GM18519 (cell line): ENCODE measurements at regions not wholly inside any gene's neighbourhood (a gene's known extent, or its start where the extent isn't known, plus 50 kb on each side); places are given as distances from the start of the nearest gene placed in this dataset.

ENCODE experiments used
- ATAC-seq: cut with Tn5 transposase; IDR thresholded peaks from one replicate; pipeline ENCODE4 v1.9.1; 2021; ENCODE audit warnings: mild to moderate bottlenecking, moderate library complexity; ENCODE audit not compliant: unreplicated experiment, low FRiP score

GRCh38 chr4:128606173-128606572 is 203.3 kb upstream of the JADE1 start:
- no peak for ATAC-seq

GRCh38 chr4:128604840-128605239 is 204.7 kb upstream of the JADE1 start:
- no peak for ATAC-seq

GRCh38 chr4:128604204-128604603 is 205.3 kb upstream of the JADE1 start:
- no peak for ATAC-seq

DNA sequence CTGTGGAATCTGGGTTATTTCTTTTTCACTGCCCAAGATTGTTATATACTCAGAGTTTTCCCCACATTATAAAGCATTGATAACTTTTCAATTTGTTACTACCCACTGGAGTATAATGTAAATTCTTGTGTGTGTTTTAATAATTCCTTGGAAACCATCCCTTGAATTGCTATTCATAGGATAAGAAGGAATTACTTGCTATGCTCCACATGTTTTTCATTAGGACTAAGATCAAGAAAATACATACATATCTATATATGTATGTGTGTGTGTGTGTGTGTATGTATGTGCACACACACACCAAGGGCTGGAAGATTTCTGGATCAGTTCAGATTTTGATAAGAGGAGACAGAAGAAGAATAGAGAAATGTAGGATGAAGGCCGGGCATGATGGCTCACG is 206.4 kb upstream of the JADE1 start:
- ATAC-seq: no peak

DNA sequence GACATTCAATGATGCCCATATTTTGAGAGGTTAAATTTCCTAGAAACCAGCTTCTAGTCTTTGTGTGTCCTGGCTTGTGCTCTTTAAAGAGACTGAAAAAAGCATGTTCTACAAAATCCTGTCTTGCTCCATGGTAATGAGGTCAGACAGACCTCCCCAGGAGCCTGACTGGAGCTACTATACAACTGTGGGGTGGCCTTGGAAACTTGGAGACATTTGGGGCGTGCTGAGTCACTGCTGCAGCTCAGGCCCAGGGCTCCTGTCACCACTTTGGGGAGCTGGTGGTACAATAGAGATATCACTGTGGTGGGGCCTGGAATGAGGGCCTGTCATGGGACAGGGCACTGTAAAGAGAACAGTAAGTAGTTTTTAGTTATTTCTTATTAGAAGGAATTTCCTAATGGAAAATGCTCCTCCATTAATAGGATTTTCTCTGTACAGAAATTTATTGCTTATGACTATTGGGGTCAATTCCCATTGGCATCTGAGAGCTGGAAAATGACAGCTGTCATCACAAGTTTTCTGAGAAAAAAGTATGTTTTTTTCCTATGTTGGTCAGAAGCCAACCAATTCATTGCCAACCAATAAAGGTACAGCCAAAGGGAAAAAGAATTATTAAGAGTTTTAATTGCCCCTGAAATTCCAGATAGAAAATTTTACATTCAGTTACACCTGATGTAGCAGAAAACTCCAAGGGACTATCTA is 207.4 kb upstream of the JADE1 start:
- no peak for ATAC-seq

- no peak for ATAC-seq
Observed at GRCh38 chr4:128600996-128601871, 208.3 kb upstream of the JADE1 start.

- no peak for ATAC-seq
Observed at GRCh38 chr4:128600410-128600809, 209.1 kb upstream of the JADE1 start.

GRCh38 chr4:128597500-128597899 is 212.0 kb upstream of the JADE1 start:
- no peak for ATAC-seq

DNA sequence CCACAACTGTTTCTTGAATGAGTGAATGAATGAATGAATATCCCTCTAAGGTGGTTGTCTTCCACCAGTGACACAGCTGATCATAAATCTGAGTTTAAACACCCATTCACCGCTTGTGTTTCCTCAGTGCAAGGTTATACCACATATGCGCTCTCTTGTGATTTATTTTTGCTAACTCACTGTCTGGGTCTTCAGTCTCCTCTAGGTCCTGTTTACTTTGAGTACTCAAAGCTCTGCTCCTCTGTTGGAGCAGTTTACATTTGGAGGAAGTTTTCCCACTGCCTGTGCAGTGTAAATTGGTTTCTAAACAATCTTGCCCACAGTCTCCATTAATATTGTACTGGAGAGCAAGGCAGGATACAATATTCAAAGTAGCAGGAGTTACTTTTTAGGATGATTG is 212.6 kb upstream of the JADE1 start:
- no peak for ATAC-seq

GRCh38 chr4:128596115-128596514 is 213.4 kb upstream of the JADE1 start:
- no peak for ATAC-seq

DNA sequence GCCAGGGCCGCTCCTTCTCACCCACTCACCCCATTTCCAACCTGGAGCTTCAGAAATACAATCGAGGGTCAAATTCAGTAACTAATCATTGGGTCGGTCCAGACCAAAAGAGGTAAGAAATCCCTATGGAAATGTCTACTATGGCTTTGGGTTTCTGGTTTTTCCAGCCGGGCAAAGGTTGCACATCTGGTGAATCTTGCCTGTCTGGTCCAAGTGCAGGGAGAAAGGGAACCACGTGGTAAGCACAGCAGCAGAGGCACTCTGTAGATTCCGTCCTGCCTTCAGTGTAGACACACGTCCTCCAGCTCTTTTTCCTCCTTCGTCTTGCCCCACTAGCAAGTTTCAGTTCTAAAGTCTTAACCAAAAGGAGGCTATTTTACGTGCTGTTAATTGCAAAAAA is 218.0 kb upstream of the JADE1 start:
- ATAC-seq: no peak

DNA sequence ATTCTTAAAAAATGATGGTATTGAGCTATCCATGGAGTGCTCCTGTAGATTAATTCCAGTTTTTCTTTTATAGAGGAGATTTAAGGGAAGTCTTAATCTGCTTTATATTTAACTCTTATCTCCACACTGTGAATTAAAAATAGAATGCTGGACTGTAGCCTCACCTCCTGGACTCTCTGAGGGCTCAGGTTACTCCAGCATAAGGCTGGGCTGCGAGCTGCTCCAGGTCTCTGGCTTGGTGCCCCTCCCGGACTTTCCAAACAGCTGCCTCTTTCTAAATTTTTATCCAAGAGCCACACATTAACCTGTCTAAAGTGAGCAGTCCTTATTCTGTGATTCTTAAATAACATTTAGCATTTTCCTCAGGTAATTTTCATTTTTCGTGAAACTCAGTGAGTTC is 218.7 kb upstream of the JADE1 start:
- no peak for ATAC-seq

DNA sequence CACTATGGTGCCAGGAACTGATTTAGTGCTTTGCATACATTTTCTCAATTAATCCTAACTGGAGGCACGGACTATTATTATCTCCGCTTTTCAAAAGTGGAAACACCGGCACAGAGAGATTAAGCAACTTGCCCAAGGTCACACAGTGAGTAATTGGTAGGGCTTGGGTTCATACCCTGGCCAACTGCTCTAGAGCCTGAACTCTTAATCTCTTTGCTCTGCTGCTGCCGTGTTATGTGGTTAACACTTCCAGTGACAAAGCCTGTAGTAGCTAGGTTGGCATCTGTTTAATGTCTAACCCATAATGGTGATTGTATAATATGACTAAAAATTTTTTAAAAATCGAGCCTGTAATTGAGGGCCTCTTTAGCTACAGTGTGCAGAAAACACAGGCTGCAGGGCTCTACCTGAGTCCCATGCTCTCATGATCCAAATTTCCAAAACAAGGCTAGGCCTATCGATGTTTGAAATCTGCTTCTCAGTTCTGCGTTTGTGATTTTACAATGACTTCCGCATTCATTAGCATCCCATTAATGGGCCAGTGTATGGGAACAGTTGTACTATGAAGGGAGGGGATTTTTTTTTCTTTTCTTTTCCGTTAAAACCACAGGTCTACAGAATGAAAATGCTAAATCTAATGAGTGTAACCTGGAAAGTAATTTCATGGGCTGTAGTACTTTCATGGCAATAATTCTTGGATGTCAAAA is 219.3 kb upstream of the JADE1 start:
- ATAC-seq: no peak

DNA sequence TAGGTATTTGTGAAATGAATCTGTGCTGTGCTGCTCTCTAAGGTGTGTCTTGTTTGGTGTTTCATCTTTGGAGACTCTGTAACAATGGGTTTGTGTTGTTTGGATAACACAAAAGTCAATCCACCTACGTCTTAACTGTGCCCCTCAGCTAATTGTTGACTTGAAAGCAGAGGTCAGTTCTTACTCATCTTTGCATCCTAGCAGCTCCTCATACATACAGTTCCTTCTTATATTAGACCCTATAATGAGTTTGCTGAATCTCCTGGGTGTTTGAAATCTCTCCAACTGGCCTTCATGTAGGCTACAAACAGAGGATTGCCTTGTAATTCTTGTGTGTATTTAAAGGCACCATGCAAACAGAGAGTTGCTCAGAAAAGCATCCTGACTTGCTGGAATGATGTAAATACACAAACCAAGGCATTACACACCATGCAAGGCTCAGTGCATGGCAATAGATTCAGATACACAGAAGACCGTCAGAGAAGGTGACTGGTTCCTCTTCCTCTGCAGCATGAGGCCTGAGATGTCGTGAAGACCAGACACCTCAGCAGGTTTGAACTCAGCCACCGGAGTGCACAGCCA is 220.0 kb upstream of the JADE1 start:
- ATAC-seq: no peak

DNA sequence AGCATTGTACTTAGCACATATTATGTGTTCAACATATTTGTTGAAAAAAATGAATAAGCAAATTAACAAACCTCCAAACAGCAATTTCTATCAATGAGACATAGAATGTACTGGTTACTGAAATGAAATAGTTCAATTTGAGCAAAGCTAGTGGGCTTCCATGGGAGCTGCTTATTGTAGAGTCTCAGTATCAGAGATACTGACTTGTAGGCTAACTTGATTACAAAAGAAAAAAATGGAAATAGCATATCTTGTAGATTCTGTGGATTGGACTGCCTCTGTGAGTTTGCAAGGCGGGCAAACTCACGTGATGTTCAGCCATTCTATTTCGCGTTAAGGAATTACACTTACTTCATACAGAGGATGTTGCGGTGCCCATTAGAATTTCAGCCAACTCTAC is 222.1 kb upstream of the JADE1 start:
- ATAC-seq: no peak

- ATAC-seq: no peak
Observed at GRCh38 chr4:128583753-128584712, 225.5 kb upstream of the JADE1 start.

DNA sequence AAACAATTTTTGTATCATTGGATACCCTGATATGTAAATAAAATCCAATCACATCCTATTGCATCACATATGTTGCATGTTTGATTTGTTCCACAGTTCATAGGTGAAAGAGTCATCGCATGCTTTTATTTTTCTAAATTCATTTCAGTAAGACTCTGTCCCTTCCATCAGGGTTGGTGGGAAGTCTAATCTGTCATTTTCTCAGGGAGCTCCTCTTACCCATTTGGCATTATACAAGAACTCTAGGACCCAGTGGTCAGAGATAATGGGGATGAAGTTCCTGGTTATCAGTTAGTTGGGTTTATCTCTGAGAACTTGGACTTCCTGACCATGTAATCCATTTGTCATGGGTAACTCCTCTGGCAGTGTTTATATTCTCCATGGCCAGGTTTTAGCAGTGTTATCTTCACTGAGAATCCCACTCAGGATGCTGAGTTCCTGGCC is 227.1 kb upstream of the JADE1 start:
- ATAC-seq: no peak

- ATAC-seq: no peak
Observed at GRCh38 chr4:128579154-128579853, 230.2 kb upstream of the JADE1 start.

GRCh38 chr4:128574706-128575105 is 234.8 kb upstream of the JADE1 start:
- ATAC-seq: peak; percentile 76
